Medulla oblongata (tissue), 1 donor: ENCODE measurements at regions not wholly inside any gene's neighbourhood (a gene's known extent, or its start where the extent isn't known, plus 50 kb on each side); places are given as distances from the start of the nearest gene placed in this dataset.

Source experiments
- DNase-seq: peaks from one replicate; pipeline ENCODE4 v3.0.0-alpha.2; 2015; ENCODE audit errors: extremely low spot score

DNA sequence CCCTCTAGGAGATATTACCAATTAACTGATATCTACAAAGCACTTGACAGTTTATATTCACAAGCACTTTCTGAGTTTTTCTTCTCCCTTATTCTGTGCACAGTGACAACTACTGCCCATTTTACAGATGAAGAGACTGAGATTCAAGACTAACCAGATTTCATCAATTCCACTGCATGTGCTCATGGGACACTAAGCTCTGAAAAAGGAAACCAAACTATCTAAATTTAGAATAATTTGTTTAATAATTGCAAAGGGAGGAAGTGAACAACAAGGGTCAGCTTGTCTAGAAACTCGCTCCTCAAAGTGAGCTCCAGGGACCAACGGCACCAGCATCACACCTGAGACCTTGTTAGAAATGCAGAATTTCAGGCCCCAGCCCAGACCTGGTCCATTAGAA, 50.8 kb upstream of the MYLIP start:
- DNase-seq: no peak

DNA sequence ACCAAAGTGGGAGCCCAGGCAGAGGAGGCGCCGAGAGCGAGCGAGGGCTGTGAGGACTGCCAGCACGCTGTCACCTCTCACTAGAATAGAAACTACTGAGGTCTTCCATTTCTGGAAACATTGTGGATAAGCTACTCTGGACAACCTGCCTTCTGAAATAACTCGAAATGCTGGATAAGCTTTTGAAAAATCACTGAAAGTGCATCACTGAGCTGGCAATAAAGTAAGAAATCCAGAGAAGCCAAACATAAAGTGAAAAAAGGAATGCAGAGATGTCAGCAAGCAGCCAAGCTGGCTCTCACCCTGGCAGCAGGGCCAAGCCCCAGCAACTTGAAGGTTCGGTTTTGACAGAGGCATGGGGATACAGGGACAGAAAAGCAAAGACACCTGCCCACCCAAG, 59.2 kb upstream of the MYLIP start:
- no peak for DNase-seq

DNA sequence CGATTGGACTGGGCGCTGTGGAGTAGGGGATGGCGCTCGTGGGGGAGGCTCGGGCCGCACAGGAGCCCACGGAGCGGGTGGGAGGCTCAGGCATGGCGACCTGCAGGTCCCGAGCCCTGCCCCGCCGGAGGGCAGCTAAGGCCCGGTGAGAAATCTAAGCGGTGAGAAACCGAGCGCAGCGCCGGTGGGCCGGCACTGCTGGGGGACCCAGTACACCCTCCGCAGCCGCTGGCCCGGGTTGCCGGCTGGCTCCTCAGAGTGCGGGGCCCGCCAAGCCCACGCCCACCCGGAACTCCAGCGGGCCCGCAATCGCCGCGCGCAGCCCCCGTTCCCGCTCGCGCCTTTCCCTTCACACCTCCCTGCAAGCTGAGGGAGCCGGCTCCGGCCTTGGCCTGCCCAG, 59.7 kb upstream of the MYLIP start:
- DNase-seq: no peak

DNA sequence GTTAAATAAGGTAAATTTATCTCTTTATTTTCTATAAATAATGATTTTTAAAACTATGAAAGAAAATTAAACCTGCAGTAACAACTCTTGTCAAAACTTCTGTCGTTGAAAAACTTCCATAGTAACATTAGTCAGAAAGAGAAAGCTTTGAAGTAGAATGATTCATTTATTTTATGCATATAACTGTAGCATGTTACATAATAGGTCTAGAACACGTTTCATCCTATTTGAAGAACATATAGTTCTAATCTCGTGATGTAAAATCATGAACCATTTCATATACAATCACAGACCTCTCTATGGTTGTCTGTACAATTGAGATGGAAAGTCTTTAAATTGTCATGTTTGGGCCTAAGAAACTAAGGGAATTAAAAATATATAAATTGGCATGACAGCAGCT, 61.3 kb upstream of the MYLIP start:
- no peak for DNase-seq

DNA sequence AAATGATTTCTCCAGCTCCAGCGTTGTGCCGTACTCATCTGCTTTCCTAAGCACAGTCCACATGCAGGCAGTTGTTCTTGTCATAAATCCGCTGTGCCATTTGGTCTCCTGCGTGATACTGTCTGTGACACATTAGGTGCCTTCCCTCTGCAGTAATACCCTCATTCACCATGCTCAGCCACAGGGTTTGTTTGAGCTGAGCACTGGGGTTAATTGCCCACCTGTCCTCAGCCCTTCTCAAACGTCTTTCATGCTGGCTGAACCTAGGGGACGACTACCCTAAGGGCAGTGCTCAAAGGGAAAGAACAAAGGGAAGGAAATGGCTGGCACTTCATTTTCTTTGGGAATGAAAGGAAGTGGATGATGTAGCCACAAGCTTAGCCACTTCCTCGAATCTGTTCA, 64.2 kb upstream of the MYLIP start:
- no peak for DNase-seq

DNA sequence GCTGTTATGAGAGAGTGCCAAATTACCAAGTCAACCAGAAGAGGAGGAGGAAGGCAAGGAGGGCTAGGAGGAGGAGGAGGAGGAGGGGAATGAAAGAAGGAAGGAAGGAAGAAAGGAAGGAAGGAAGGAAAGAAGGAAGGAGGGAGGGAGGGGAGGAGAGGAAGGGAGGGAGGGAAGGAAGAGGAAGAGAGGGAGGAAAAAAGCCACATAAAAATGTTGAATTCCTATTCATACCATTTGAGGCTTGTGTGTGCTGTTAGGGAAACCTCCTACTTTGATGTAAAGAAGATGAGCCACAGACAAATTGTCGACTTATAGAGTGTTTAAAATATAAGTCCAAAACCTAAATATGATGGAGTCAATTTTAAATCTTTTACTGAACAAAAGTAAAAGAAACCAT, 65.3 kb upstream of the MYLIP start:
- no peak for DNase-seq

DNA sequence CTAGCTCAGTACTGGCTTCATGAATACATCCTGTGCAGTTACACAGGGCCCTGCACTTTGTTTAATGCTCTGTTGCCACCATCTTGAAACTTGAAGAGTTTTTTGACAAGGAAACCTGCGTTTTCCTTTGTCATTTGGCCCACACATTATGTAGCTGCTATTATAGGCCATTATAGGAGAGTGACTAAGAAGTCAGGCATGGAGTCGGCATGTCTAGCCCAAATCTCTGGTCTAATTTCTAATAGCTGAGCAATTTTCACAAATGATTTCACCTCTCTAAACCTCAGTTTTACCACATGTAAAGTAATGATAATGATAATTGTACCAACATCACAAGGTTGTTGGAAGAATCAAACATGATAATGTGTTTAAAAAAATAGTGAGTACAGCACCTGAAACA, 67.1 kb upstream of the MYLIP start:
- DNase-seq: no peak

DNA sequence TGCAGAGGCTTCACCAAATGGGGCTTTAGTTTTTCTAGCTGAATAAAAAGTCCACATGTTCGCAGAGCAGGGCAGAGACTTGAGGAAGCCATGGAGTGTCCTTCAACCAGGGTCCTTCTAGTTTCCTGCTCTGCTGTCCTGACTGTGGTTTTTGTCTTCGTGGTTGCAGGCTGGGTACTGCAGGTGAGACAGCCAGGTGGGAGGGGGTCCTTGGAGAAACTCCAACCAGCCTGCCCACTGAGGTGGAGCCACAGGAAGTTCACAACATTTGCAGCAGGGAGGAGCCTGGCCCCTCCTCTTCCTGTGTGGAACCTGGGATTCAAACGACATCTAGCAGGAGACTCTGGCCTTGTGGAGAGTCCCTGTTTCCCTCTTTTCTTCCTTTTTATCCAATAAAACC, 68.8 kb upstream of the MYLIP start:
- DNase-seq: no peak

DNA sequence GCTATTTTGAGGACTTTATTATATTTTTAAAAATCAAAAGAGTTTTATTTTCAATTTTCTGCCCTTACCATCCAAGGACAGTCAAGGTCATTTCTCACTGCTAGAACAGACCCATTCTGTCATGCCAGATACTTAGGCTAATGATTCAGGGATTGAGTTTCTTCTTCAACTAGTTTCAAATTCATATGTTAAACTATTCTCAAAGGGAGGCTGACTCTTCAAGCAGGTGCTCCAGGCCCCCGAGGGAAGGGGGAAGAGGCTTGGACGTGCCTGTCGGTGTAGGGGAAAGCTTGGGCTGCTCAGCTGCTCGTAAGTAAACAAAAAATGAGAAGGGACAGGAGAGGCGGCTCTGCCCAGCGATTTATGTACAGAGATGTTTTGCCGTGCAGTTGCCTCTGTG, 69.4 kb upstream of the MYLIP start:
- no peak for DNase-seq

DNA sequence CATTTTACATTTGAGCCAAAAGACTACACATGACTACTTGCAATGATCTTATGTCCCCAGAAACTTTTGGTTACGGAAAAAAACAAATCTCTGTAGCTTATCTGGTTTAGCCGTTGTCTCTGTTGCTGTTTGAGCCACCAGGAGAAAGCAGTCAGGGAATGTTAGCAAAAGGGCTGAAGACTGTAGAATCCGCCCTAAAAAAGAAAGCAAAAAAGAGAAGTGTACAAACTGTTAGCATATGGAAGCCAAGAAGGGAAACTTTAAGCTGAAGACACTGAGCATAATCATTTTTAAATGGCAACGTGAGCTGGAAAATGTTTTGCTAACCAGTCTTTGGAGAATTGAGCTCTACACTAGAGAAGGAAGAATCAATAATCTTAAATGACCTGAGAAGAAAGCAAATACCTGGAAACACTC, 69.9 kb upstream of the MYLIP start:
- no peak for DNase-seq

DNA sequence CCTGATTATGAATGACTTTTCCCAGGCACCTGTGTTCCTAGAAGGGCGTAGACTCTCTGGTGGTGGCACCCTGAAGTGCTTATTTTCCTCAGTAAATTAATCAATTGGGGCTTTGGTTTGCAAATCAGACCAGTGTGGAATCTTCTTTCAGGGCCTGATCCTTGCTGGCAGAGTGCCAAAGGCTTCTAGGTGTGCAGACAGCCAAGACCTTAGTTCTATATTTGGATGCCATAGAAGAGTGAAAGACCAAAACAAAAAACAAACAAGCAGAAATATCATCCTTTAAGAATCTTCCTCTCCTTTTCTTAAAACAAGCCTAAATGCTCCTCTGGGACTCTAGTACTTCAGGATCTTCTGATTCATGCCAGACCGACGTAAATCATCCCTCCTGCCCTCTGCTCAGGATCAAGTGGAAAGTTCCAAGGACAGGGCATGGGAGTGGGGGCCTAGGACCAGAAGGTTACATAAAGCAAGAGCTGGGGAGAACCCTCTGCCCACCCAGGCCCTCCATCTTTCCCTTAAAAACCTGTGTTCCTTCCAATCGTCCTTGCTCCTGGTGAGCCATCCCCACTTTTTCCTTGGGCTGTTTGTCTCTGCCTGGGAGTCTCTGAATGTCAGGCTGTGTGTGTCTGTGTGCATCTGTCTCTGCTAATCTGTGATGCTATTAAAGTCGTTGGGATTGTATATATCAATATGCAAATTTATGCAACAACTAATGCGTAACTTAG, 70.5 kb upstream of the MYLIP start:
- no peak for DNase-seq

DNA sequence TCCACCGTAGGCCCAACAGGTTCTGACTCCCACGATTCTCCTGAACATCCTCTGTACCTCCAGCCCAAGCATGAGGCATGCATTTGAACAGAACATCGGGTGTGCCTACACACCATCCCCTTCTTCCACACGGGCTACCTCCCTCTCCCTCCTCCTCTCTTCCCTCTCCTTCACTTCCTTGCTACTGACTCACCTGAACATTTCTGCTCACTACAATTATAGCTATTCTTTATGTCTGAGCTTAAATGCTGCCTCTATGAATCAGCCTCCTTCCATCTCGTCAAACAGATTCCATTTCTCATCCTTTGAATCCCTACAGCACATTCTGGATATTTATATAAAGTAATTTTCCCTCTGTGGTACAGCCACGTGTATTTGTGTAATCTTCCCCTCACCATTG, 71.4 kb upstream of the MYLIP start:
- no peak for DNase-seq

DNA sequence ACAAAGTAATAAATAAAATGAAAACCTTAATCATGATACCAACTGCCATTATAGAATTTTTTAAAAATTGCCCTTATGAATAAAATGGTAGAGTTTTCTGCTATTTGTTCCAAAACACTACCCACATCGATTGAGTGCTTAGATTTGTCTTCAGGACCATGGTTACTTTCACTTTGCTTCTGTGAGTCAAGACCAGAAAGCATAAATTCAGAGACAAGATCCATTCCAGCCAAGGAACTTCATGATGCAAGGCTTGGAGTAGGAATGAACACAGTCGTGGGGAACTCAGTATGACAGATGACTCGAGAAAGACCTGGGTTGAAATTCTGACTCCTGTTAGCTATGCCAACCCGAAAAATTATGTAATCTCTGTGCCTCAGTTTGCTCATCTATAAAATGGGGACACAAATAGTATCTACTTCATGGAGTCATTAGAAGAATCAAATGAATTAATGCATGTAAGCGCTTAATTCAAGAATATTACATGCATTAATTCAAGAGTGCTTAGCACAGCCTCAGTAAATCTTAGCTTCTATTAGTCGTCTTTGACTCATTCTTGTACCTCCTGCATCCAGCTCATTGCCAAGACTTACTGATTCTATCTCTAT, 72.5 kb upstream of the MYLIP start:
- DNase-seq: no peak

DNA sequence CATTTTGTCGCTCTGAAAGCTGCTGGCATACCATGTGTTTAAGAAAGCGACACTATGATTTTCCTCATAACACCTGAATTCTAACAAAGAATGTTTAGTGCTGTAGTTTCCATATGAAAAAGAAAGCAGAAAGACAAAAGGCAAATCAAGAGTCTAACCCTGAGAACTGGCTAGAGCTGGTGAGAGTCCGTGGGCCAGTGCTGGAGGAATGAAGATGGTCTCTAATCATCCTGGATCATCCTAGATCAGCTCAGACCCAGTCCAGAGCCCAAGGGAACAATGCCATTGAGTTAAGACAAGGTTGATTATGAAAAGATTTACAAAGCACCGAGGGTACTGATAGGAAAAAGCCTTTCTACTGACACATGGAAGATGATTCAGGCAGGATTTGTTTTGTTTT, 73.0 kb upstream of the MYLIP start:
- DNase-seq: no peak

DNA sequence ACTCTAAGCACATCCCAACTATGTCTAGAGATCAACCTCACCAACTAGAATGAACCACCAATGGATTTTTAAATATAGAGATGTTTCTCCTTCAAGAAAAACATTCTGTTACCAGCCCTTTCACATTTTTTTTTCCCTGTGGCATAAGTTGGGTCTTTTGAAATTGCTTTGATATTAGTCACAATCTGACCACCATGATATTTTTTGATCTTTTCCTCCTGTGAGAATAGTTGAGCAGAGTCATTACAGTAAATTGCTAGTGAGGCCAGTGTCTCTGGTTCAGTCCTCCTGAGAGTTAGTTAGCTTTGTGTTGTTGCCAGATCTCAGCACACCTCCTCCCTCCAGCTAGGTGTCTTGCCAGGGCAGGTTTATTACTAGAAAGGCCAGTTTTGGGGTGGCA, 79.7 kb upstream of the MYLIP start:
- no peak for DNase-seq

DNA sequence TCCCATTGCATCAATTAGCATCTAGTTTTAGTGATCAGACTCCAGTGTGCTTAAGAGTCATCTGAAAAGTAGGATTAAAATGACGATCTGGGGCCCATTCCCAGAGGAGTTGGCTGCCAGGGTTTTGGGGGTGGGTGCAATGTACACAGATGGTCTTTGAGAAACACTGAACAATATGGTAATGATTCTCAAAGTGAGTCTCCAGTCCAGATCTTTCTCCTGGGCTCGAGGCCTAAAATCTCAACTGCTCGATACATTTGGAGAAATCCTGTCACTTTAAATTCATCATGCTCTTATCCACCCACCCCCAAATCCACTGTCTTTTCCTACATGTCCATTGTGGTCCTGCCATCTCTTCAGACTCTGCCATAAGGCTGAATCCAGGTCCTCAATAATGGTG, 80.7 kb upstream of the MYLIP start:
- no peak for DNase-seq

DNA sequence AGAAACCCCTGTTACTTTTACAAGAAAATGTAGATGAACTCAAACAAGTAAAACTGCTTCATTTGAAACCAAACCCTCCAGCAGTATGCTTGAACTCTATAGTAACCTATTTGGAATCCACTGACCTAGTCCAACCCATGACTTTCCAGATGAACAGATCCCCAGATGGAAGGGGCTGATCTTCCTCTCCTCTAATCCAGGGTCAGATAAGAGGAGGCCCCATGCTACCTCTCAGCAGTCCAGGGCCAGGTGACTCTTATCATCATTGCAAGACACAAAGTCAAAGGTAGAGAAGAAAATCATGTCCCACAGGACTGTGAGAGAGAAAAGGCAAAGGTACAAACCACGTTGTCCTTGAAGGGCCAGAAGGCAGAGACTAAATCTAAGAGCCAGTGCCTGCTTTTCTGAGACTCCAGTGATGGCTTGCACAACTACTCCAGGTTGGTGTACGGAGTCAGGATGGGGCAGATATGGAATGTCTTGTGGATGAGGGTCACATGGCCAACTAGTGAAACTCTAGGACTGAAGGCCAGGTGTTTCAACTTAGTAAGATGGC, 81.4 kb upstream of the MYLIP start:
- DNase-seq: no peak

DNA sequence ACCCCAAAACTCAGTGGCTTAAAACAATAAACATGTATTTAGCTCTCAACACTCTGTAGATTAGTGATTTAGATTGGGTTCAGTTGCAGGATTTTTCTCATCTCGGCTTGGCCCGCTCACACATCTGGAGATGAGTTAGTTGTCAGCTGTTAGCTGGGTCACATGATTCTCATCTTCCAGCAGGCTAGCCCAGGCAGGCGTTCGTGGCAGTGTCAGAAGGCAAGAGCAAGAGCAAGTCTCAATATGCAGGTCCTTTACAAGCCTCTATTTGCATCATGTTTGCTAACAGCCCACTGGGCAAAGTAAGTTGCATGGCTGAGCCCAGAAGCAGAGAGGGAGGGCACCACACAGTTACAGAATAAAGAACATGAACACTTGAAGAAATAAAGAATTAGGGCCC, 83.6 kb upstream of the MYLIP start:
- DNase-seq: no peak

DNA sequence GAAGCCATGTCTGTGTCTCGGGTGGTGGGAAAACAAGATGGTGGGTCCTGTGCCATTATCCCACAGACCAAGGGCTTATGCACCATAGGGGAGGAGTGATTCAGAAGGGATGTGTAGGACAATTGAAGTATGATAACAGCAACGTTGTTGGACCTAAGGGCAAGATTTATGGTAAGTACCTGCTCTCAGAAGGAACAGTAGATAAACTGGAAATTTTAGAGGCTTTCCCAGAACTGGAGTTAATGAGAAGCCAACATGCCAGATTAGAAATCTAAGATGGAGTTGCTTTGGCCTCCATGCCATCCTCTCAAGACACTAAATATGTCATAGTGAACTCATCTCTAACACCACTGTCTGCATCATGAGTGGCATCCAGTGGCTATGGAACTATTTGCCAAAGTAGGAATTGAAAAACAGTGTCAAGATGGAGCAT, 84.7 kb upstream of the MYLIP start:
- DNase-seq: no peak

DNA sequence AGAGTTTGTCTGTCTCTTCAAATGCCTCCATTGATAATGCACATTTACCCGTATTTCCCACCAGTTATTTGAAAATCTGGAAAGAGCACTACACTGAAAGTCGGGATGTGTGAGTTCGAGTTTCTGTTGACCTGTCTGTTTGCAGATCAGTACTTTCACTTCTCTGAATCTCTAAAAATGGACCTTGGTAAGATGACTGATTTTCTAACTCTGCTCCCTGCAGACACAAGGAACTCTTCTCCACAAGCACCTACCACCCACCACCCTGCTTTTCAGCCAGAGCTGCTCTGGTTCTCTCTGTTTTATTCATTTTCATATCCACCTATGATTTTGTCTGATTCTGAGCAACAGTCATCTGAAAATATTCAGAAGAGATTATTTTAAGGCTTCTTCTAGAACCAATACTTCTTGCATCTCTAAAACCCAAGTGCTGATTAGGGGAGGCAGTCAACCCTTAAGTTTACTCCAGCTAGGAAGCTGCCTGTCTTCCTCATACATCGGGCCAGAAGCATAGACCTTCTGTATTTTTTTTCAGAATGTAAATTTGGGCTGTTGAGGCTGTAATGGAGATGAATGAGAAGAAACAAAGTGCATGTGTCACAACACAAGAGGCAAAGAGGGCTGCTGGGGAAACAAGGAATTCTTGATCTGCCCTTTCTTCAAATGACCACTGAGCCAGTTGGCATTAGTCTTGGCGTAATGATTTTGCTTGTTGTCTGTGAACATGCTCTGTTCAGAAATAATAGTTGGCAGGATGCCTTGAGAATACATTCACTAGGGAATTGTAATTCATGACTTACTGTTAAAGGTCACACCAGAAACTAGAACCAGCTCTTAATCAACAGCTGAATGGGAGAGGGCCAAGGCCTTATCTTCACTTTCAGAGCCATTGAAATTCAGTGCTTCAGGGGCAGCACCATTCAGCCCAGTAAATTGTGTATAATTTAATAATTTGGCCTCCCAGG, 85.4 kb upstream of the MYLIP start:
- DNase-seq: peak; percentile 38

DNA sequence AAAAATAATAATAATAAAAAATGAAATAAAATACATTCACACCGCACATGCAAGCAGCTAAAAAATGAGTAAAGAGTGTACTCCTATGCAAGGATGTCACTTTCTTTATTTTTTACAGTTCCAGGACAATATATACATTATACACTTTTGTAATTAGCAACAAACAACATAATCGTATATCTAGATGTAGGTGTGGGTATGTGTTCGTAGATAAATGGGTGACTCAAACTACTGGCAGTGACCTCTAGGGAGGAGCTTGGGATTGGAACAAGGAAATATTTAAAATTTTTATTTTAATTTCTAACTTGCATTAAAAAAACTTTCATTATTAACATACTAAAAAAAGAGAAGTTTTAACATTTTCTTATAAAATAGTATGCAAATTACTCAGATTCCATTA, 86.1 kb upstream of the MYLIP start:
- no peak for DNase-seq

DNA sequence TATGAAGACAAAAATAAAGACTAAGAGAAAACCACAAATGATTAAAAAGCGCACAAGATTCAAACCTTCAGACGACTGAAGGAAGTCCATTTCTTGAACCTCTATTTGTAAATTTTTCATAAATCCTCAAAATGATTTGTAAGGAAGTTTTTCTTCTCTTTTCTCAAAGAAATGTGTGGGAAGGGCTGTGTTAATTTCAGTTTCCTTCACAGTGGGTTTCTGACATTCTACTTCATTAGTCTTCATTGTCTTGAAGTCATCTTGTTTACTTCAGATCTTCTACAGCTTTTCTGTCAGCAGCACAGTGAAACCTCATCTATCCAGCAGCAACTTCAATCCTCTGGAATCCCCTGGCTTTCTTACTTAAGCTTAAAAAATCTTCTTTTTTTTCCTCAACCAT, 87.6 kb upstream of the MYLIP start:
- no peak for DNase-seq

DNA sequence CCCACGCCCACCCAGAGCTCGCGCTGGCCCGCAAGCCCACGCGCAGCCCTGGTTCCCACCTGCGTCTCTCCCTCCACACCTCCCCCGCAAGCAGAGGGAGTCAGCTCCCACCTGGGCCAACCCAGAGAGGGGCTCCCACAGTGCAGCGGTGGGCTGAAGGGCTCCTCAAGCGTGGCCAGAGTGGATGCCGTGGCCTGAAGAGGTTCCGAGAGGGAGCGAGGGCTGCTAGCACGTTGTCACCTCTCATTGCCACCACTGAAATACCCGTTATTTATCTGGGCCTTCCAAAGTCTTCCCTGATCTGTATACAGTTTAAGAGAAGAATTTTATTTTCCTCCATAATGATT, 88.3 kb upstream of the MYLIP start:
- no peak for DNase-seq
